GM18951 (cell line): ENCODE measurements at regions not wholly inside any gene's neighbourhood (a gene's known extent, or its start where the extent isn't known, plus 50 kb on each side); places are given as distances from the start of the nearest gene placed in this dataset.
"Not testable (repeated sequence)": the region's sequence is repeated elsewhere in the genome, so short reads cannot be mapped to it uniquely, and the experiment has no call there.

Experiments
- POLR2A ChIP-seq: IDR thresholded peaks from 4 replicates; pipeline ENCODE4 v1.6.1; 2011; ENCODE audit warnings: mild to moderate bottlenecking; ENCODE audit not compliant: insufficient read length, insufficient read depth; ENCODE audit errors: extremely low read depth
- in situ Hi-C: fragments of 300-500 bp; cut with MboI; formaldehyde crosslinking; loops from one replicate; pipeline ENCODE4 v1.12.0; 2022; ENCODE audit warnings: low sequenced_read_pairs, mixed read lengths, inconsistent platforms; ENCODE audit not compliant: unreplicated experiment

- in situ Hi-C loops: no loop called here
- TF ChIP-seq POLR2A: no peak
These were observed 174.7 kb downstream of the RTP5 start for GRCh38 chr2:242044313-242044590.

- in situ Hi-C loops: not testable (repeated sequence)
These were observed 176.1 kb downstream of the RTP5 start for GRCh38 chr2:242045596-242046144.

DNA sequence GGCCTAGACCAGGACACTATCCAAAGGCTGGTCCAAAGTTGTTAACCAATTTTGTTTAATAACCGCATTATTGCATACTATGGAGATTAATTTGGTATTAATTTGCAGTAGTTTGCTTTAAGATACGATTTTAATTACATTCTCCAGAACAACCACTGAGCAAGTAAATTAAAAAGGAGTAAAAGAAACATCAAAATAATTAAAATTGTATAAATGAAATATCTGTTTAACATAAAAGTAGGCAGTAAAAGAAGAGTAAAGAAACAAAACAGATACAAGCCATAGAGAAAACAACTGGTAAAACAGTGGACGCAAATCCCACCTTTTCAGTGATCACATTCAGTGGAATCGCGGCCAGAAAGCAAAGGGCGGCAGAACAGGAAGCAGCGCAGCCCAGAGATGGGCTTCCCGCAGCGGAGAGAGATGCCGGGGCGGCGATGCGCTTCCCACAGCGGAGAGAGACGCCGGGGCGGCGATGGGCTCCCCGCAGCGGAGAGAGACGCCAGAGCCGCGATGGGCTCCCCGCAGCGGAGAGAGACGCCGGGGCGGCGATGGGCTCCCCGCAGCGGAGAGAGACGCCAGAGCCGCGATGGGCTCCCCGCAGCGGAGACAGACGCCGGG lies 176.8 kb downstream of the RTP5 start:
- no peak for TF ChIP-seq POLR2A
- in situ Hi-C loops: no loop called here

- in situ Hi-C loops: no loop called here
- TF ChIP-seq POLR2A: no peak
These were observed 178.4 kb downstream of the RTP5 start for GRCh38 chr2:242047963-242048362.

DNA sequence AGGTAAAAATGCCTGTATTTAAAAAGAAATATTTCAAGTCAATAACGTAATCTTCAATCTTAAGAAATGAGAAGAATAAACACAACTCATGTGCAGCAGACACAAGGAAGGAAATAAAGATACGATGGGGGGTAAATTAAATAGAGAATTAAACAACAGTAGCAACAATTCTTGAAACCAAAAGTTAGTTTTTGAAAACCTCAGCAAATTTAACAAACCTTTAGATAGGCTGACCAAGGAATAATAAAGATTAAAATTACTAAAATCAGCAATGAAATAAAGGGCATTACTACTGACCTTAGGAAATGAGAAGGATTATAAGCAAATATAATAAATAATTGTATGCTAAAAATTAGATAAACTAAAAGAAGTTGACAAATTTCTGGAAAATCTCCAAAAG lies 178.9 kb downstream of the RTP5 start:
- TF ChIP-seq POLR2A: no peak
- in situ Hi-C loops: no loop called here

GRCh38 chr2:242049492-242049891 lies 180.0 kb downstream of the RTP5 start:
- in situ Hi-C loops: not testable (repeated sequence)

GRCh38 chr2:242051463-242051862 lies 181.9 kb downstream of the RTP5 start:
- in situ Hi-C loops: no loop called here
- TF ChIP-seq POLR2A: no peak

DNA sequence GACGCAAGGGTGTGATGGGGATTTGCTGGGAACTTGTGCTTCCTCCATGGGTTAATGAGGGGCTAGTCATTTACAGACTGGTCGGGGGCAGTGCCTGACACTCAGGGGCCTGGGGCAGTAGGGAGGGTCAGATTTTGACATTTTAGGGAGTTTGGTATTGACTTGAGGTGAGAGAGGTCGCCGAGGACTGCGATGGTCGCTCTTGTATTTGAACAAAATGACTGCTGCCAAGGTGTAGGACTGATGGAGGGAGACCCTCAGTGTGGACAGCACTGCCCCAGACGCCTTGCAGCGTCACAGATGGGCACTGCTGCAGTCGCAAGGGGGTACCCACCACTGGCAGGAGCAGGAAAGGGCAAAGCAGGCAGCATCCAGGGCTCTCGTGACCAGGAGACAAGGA lies 182.9 kb downstream of the RTP5 start:
- no peak for TF ChIP-seq POLR2A
- in situ Hi-C loops: no loop called here

- in situ Hi-C loops: no loop called here
- TF ChIP-seq POLR2A: no peak
These were observed 184.4 kb downstream of the RTP5 start for GRCh38 chr2:242053921-242054320.

- in situ Hi-C loops: no loop called here
- TF ChIP-seq POLR2A: no peak
These were observed 184.9 kb downstream of the RTP5 start for GRCh38 chr2:242054406-242054805.

DNA sequence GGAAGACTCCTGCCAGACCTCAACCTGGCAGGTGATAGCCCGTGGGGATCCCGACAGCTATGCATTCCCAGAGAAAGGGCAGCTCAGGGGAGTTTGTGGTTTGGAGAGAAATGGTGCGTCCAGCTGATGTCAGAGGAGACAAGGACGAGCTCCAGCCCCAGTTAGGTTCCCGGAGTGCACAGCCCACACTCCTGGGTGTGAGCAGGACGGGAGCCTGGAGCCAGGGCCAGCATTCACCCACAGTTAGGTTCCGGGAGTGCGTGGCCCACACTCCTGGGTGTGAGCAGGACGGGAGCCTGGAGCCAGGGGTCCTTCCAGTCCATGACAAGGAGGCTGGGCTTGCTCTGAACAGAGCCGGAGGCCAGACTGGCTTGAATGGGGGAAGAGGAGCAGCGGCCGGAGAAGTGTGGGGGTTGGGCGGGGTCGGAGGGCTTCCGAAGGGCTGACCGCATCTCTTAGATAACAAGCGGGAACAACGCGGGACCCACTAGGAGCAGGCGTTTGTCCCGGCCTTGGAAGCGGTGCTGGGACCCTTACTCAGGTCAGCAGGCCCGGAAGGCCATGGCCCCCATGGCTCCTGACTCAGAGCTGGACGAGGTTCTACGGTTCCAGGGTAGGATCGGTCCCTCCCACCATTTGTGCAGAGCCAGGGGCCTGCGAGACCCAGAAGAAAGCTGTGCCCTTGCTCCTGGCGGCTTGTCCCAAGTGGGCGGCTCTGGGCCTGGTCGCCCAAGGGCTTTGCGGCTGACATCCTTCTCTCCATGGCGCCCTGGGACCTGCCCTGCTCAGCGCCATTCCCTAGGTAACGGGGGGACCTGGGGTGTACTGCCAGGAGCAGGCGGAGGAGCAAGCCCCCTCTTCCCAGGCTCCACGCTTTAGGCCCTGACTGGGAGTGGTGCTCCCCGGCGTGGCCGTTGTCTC lies 185.6 kb downstream of the RTP5 start:
- TF ChIP-seq POLR2A: no peak
- in situ Hi-C loops: no loop called here

GRCh38 chr2:242056026-242056425 lies 186.5 kb downstream of the RTP5 start:
- TF ChIP-seq POLR2A: no peak
- in situ Hi-C loops: no loop called here

GRCh38 chr2:242056785-242057184 lies 187.3 kb downstream of the RTP5 start:
- in situ Hi-C loops: no loop called here
- no peak for TF ChIP-seq POLR2A

GRCh38 chr2:242057379-242058040 lies 188.0 kb downstream of the RTP5 start:
- no peak for TF ChIP-seq POLR2A
- in situ Hi-C loops: no loop called here
